NCI-H526 treated with DMSO at 0.1 percent for 48 hours (cell line): ENCODE measurements at regions not wholly inside any gene's neighbourhood (a gene's known extent, or its start where the extent isn't known, plus 50 kb on each side); places are given as distances from the start of the nearest gene placed in this dataset.

Experiments used
- DNase-seq: peaks from one replicate; lab custom pipeline; 2025; lab: John Stamatoyannopoulos, UW

DNA sequence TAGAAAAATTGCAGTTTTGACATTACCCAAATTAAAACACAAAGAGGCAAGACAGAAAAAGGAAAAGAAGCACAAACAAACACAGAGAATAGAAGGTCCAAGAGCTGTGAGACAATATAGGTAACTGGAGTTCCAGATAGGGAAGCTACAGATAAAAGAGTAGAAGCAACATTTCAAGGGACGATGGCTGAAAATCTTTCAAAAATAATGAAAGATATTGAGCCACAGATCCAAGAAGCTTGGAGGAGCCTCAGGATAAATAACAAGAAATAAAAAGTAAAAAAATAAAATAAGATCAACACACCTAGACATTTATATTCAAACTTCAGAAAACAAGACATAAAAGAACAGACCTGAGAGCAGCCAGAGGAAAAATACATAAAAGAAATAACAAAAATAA, 164.9 kb downstream of the FNDC1 start:
- DNase-seq, result no peak

DNA sequence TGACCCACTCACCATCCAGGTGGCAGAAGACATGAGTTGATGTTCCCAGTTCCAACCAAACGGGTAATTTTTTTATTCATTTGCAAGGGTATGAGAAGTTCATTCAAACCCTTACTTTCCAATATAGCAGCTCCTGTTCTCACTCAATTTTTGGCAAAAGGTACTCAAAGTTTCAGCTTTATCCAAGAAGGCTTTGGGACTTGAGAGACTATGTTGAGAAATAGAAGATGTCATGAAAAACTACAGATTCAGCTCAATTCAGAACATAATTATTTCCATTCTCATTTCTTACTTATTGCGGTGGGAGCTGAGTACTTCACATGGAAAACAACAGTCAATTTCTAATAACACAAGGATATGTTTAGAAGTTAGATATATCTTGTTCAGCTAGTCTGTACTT, 162.3 kb downstream of the FNDC1 start:
- no peak for DNase-seq

DNA sequence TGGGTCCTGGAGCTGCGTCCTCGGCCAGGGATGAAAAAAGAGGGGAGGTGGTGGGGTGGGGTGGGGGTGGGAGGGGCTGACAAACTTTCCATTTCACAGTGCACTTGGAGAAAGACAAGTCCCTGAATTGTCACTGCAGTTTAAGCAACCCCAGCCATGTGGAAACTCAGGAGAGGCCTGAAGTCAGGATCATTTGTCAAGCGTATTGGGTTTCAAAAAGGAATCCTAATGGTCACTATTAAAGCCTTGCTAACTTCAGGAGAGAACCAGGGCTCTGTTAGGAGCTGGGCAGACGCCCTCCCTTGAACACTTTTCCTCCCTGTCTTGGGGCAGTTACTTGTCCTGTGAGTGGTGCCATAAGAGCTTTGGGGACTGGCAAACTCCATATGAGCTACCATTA, 159.9 kb downstream of the FNDC1 start:
- DNase-seq, result no peak

DNA sequence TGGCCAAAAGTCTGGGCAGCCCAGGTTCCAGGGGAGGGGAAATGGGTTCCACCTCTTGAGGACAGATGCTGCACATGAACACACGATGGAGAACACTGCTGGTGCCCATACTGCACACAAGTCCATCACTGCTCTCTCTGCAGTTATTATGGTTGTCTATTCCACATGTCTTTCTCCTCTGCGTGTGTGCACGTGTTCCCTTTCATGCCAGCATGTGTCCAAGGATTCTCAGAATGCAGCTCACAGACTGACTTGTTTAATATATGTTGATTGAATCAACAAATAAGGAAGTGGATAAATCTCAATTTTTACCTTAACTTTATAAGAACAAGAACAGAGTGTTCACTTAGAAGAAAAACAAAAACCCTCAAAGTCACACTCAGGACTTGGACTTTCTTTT, 158.9 kb downstream of the FNDC1 start:
- no peak for DNase-seq

DNA sequence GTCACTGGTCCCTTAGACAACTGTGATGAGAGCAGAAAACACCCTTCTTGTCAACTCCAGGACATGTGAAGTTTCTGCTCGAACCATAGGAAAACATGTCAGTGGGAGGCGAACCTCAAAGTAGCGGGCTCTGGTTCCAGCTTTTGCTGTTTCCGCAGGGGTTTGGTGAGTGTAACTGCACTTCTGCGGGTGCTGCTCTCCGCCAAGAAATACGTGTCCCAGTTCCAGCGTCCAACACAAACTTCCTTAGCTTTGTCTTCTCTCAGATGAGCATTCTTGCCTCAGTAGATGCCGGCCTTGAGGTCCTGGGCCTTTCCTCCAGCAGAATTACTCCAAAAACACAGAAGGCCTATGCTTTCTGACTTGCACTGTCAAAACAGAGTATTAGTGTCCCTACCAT, 156.3 kb downstream of the FNDC1 start:
- no peak for DNase-seq

DNA sequence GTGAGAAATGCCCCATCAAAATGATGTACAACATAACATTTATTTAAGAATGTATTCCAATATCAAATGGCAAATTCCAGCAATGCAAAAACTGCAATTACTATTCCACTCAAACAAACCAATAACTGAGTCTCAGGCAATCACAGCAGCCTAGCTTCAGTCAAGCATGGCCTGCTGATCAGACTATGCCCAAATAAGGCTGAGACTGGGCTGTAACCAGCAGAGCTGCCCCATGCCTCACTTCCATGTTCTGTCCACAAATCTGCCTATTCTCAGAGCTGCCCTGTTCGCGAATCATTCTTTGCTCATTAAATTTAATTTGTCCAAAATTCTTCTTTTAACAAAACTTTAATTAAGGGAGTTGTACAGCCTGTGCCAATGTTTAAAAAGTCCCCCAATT, 155.4 kb downstream of the FNDC1 start:
- no peak for DNase-seq
